Activated T-helper 17 cell treated with anti-CD3 and anti-CD28 coated beads, Interleukin-2, amount 50 U/mL, for 72 hours (primary cell): ENCODE measurements at regions not wholly inside any gene's neighbourhood (a gene's known extent, or its start where the extent isn't known, plus 50 kb on each side); places are given as distances from the start of the nearest gene placed in this dataset.

Experiments
- ATAC-seq: fragments of 150-1000 bp; cut with Tn5 transposase; replicated peaks from 2 replicates; pipeline ENCODE4 v1.10.0; 2021; ENCODE audit warnings: mild to moderate bottlenecking, moderate library complexity
- H3K27ac Mint-ChIP-seq: one replicate; pipeline ENCODE4 v1.8.0; 2022; ENCODE audit warnings: mixed read lengths
- H3K27me3 Mint-ChIP-seq: one replicate; pipeline ENCODE4 v1.8.0; 2022; ENCODE audit warnings: mixed read lengths
- H3K36me3 Mint-ChIP-seq: one replicate; pipeline ENCODE4 v1.8.0; 2022; ENCODE audit warnings: low read depth, mild to moderate bottlenecking, mixed read lengths
- H3K4me1 Mint-ChIP-seq: one replicate; pipeline ENCODE4 v1.8.0; 2022; ENCODE audit warnings: mixed read lengths
- H3K4me3 Mint-ChIP-seq: one replicate; pipeline ENCODE4 v1.8.0; 2022; ENCODE audit warnings: mild to moderate bottlenecking, mixed read lengths
- H3K9me3 Mint-ChIP-seq: one replicate; pipeline ENCODE4 v1.8.0; 2022; ENCODE audit warnings: mixed read lengths

- ATAC-seq, result no peak
- Mint-ChIP-seq H3K4me3 (no peak overlapping the region), H3K9me3 (no peaks in the 10 kb centered on the region), H3K27me3 (no peaks in the 10 kb centered on the region), H3K36me3 (no peaks in the 10 kb centered on the region), H3K27ac (no peak overlapping the region), H3K4me1 (no peaks in the 10 kb centered on the region)
Measured at GRCh38 chr5:103451261-103451660, 111.3 kb downstream of the NUDT12 start.

GRCh38 chr5:103450333-103451061 is 112.1 kb downstream of the NUDT12 start:
- H3K36me3 Mint-ChIP-seq, result no peaks in the 10 kb centered on the region
- H3K4me3 Mint-ChIP-seq, result no peak overlapping the region
- no peak for ATAC-seq
- H3K4me1 Mint-ChIP-seq, result no peaks in the 10 kb centered on the region
- H3K27ac Mint-ChIP-seq, result no peak overlapping the region
- H3K27me3 Mint-ChIP-seq, result no peaks in the 10 kb centered on the region
- H3K9me3 Mint-ChIP-seq, result no peaks in the 10 kb centered on the region

- Mint-ChIP-seq H3K4me1 (no peaks in the 10 kb centered on the region), H3K4me3 (no peak overlapping the region), H3K27ac (no peak overlapping the region), H3K27me3 (no peaks in the 10 kb centered on the region), H3K9me3 (no peaks in the 10 kb centered on the region), H3K36me3 (no peaks in the 10 kb centered on the region)
- ATAC-seq, result no peak
Measured at GRCh38 chr5:103446813-103447212, 115.8 kb downstream of the NUDT12 start.

DNA sequence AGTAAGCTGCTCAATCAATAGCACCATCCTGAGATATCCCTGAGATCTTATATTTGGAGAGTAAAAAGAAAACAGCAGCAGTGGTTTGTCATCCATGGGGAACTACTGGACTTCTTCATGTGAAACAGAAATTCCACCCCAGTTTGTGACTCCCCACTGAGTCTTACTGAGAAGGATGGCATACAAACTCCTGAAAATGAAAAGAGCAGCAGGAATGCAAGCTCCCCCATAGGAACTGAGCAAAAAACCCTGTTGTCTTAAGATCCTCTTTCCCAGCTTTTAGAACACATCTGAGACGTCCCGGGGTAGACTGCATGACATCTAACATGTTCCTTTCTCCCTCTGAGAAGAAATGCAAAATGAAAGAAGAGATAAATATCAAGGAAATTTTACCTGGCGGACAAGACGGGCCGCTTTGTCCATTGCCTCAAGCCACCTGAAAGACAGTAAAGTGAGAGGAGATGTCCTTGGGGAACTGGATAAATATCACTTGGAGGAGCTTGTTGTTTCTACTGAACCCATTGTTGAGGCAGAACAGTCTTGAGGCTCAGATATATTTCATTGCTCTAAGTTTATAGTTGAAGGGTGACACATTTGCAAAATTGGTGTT is 117.1 kb downstream of the NUDT12 start:
- H3K4me3 Mint-ChIP-seq, result no peak overlapping the region
- ATAC-seq, result no peak
- no peaks in the 10 kb centered on the region for H3K4me1 Mint-ChIP-seq
- H3K9me3 Mint-ChIP-seq, result no peaks in the 10 kb centered on the region
- no peaks in the 10 kb centered on the region for H3K36me3 Mint-ChIP-seq
- no peaks in the 10 kb centered on the region for H3K27me3 Mint-ChIP-seq
- no peak overlapping the region for H3K27ac Mint-ChIP-seq

DNA sequence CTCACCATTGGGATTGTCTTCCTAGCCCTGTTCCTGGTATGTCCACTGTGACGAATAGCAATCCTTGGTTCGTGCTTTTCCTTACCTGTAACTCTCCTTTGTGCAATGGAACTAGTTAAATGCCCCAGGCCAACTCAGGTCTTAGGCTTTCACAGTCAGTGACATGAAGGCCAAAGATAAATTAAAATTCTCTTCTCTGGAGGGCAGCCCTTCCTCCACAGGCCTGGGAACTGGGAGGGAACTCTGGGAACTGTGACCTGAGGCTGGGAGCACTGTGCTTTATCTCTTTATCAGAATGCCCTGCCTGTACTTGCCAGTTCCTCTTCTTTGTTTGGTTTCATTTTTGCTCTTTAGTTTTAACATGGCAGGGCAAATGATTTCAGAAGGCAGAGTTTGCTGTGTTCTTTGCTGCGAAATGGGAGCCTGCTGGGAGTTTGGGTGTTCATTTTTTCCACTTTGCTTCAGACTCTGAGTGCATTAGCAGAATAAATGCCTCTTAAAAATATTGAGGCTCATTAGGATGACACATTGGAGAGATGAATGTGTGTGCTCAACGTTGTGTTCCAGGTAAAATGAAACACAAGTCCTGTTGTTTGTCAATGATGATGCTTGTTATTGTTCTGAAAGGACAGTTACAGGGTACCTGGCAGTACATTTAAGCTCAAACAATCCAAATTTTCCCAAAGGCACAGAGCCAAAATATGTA is 118.1 kb downstream of the NUDT12 start:
- Mint-ChIP-seq H3K27me3 (no peaks in the 10 kb centered on the region), H3K36me3 (no peaks in the 10 kb centered on the region), H3K9me3 (peaks cover 3% of the 10 kb centered on the region), H3K4me1 (no peaks in the 10 kb centered on the region), H3K27ac (no peak overlapping the region), H3K4me3 (no peak overlapping the region)
- no peak for ATAC-seq

- ATAC-seq, result no peak
- Mint-ChIP-seq H3K4me1 (no peaks in the 10 kb centered on the region), H3K4me3 (no peak overlapping the region)
Measured at GRCh38 chr5:103442750-103443149, 119.8 kb downstream of the NUDT12 start.

DNA sequence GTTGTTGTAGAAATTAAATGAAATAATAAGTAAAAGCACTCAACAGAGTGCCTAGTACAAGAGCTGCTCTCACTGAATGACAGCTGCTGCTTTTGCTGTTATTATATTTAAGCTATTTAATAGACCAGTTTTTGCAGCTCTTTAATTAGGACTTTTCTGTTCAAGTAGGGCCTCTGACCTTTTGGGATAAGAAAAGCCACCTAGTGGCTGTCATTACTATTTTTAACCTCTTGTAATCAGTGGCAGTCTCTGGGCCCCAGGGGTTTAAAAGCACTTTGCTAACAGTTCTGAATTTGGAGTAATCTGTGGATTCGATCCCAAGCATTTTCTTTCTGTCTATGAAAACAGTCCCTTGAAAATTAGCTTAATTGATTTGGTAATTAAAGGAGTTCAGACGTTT is 121.1 kb downstream of the NUDT12 start:
- no peaks in the 10 kb centered on the region for H3K4me1 Mint-ChIP-seq
- H3K27me3 Mint-ChIP-seq, result no peaks in the 10 kb centered on the region
- no peak overlapping the region for H3K27ac Mint-ChIP-seq
- H3K9me3 Mint-ChIP-seq, result peaks cover 10% of the 10 kb centered on the region
- H3K36me3 Mint-ChIP-seq, result no peaks in the 10 kb centered on the region
- H3K4me3 Mint-ChIP-seq, result no peak overlapping the region
- no peak for ATAC-seq

More at GRCh38 chr5:103442750-103443149, 119.8 kb downstream of the NUDT12 start:
- Mint-ChIP-seq H3K36me3 (no peaks in the 10 kb centered on the region), H3K27me3 (no peaks in the 10 kb centered on the region), H3K27ac (no peak overlapping the region), H3K9me3 (peaks cover 10% of the 10 kb centered on the region)

GRCh38 chr5:103439007-103439406 is 123.6 kb downstream of the NUDT12 start:
- H3K4me3 Mint-ChIP-seq, result no peak overlapping the region
- peaks cover 10% of the 10 kb centered on the region for H3K9me3 Mint-ChIP-seq
- no peak overlapping the region for H3K27ac Mint-ChIP-seq
- no peaks in the 10 kb centered on the region for H3K27me3 Mint-ChIP-seq
- ATAC-seq, result no peak
- no peaks in the 10 kb centered on the region for H3K4me1 Mint-ChIP-seq
- no peaks in the 10 kb centered on the region for H3K36me3 Mint-ChIP-seq

DNA sequence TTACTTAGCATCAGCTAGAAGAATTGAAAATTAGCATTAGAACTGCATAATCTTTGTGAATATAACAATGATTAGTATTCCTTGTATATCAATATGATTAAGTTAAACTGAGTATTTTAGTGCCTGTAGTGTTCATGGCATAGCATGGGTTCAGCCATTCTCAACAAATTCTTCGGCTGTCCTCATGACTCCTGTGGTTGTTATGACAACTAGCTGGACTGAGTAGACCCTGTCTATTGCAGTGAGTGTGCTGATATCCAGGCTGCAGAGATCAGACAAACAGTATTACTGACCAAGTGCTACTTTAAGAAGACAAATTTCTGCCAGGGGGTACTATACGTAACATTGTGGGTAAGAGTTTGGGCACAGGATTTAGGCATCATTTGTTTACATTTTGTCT is 125.9 kb downstream of the NUDT12 start:
- no peaks in the 10 kb centered on the region for H3K36me3 Mint-ChIP-seq
- no peak overlapping the region for H3K27ac Mint-ChIP-seq
- ATAC-seq, result no peak
- no peak overlapping the region for H3K4me3 Mint-ChIP-seq
- H3K4me1 Mint-ChIP-seq, result no peaks in the 10 kb centered on the region
- H3K27me3 Mint-ChIP-seq, result no peaks in the 10 kb centered on the region
- peaks cover 10% of the 10 kb centered on the region for H3K9me3 Mint-ChIP-seq

- Mint-ChIP-seq H3K27ac (no peak overlapping the region), H3K27me3 (no peaks in the 10 kb centered on the region), H3K36me3 (no peaks in the 10 kb centered on the region), H3K9me3 (peaks cover 10% of the 10 kb centered on the region), H3K4me3 (no peak overlapping the region), H3K4me1 (no peaks in the 10 kb centered on the region)
- no peak for ATAC-seq
Measured at GRCh38 chr5:103436112-103436511, 126.5 kb downstream of the NUDT12 start.

DNA sequence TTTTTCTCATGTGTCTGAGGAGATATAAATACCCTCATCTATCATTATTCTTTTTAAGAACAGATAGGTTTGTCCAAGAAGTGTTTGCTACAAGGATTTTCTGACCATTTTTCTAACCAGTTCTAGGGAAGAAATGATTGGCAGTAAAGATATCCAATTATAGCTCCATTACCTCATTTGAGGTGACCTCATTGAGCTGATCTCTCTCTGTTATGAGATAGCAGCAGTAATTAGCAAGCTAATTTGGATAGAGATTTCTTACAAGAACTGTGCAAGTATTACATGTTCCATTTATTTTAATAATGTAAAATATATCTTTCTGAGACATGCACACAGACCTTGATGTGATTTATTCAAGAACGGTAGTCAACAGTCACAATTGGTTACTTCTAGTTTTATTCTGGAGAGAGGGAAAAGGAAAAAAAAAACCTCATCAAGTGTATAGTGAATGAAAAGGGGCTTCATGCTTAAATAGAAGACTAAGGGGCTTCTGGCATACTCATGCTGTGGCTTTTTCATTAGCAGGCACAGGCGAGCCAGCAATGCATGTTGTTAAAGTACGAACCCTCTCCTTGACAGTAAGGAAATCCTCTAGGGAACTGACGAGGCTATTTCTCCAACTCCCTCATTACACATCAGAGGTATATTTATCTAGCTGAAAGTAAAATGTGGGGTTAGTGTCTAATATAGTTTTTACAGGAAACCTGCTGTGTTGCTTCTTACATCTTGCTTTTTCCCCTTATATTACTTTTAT is 127.3 kb downstream of the NUDT12 start:
- Mint-ChIP-seq H3K4me1 (no peaks in the 10 kb centered on the region), H3K9me3 (peaks cover 10% of the 10 kb centered on the region), H3K27ac (no peak overlapping the region), H3K4me3 (no peak overlapping the region), H3K27me3 (no peaks in the 10 kb centered on the region), H3K36me3 (no peaks in the 10 kb centered on the region)
- no peak for ATAC-seq

DNA sequence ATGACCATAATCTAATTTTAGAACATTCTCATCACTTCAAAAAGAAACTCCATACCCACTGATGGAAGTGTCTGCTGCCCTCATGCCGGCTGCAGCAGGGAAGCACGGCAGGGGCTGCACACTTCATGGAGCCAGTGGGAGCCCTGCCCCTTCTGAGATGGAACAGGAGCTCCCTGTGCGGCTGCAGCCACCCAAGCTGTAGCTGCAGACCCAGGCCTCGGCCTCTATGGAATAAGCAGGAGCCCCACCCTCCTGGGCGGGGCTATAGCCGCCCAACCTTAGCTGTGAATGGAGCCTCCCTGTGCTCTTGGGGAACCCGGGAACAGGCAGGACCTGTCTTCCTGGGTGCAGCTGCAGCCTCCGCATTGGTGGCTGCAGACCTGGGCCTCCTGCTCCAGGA is 128.5 kb downstream of the NUDT12 start:
- no peaks in the 10 kb centered on the region for H3K4me1 Mint-ChIP-seq
- no peaks in the 10 kb centered on the region for H3K36me3 Mint-ChIP-seq
- no peaks in the 10 kb centered on the region for H3K27me3 Mint-ChIP-seq
- H3K9me3 Mint-ChIP-seq, result peaks cover 3% of the 10 kb centered on the region
- H3K4me3 Mint-ChIP-seq, result no peak overlapping the region
- ATAC-seq, result no peak
- H3K27ac Mint-ChIP-seq, result no peak overlapping the region

DNA sequence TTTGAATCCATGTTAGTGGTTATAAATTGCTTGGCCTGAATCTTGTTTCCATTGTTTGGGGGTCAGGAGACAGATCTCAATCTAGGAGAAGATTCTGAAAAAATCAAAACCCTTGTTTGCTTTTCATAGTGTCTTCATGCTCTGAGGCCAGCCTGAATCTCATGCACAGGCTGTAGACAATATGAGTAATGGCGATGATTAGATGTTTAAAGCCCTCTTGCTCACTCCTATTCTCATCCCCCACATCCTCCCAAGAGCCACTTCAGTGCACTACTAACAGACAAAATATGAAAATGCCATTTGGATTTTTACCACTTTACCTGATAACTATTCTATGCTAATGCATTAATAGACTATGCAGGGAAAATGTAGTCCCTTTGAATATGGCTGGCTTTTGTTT is 129.4 kb downstream of the NUDT12 start:
- no peaks in the 10 kb centered on the region for H3K36me3 Mint-ChIP-seq
- H3K9me3 Mint-ChIP-seq, result no peaks in the 10 kb centered on the region
- H3K27me3 Mint-ChIP-seq, result peaks cover 5% of the 10 kb centered on the region
- no peak for ATAC-seq
- H3K4me1 Mint-ChIP-seq, result no peaks in the 10 kb centered on the region
- H3K27ac Mint-ChIP-seq, result no peak overlapping the region
- no peak overlapping the region for H3K4me3 Mint-ChIP-seq

GRCh38 chr5:103428923-103429322 is 133.7 kb downstream of the NUDT12 start:
- Mint-ChIP-seq H3K9me3 (no peaks in the 10 kb centered on the region), H3K4me3 (no peak overlapping the region), H3K27ac (no peak overlapping the region), H3K36me3 (no peaks in the 10 kb centered on the region), H3K27me3 (peaks cover 10% of the 10 kb centered on the region), H3K4me1 (no peaks in the 10 kb centered on the region)
- no peak for ATAC-seq
